Erythroblast (primary cell): ENCODE measurements at regions not wholly inside any gene's neighbourhood (a gene's known extent, or its start where the extent isn't known, plus 50 kb on each side); places are given as distances from the start of the nearest gene placed in this dataset.

Experiments
- DNase-seq, 2 experiments: peaks; one replicate each; lab custom pipeline; 2025; lab: John Stamatoyannopoulos, UW
- GATA1 ChIP-seq: IDR thresholded peaks from 2 replicates; pipeline ENCODE4 v1.6.1; 2011; ENCODE audit warnings: low read depth, mild to moderate bottlenecking, control low read depth, low read length, moderate library complexity
- POLR2A ChIP-seq: IDR thresholded peaks from 2 replicates; pipeline ENCODE4 v1.6.1; 2011; ENCODE audit warnings: mild to moderate bottlenecking, low read length

- TF ChIP-seq GATA1 (no peak), POLR2A (no peak)
- DNase-seq, result no peak
Observed at GRCh38 chr10:130421909-130422308, 285.7 kb downstream of the GLRX3 start.

- TF ChIP-seq GATA1, result no peak
- TF ChIP-seq POLR2A, result no peak
Observed at GRCh38 chr10:130422366-130423324, 286.5 kb downstream of the GLRX3 start.

GRCh38 chr10:130423455-130424305 lies 287.5 kb downstream of the GLRX3 start:
- no peak for DNase-seq

More at GRCh38 chr10:130422366-130423324, 286.5 kb downstream of the GLRX3 start:
- no peak for DNase-seq

GRCh38 chr10:130424418-130424817 lies 288.2 kb downstream of the GLRX3 start:
- no peak for DNase-seq
- TF ChIP-seq POLR2A (no peak), GATA1 (no peak)

More at GRCh38 chr10:130423455-130424305, 287.5 kb downstream of the GLRX3 start:
- TF ChIP-seq GATA1, result no peak
- TF ChIP-seq POLR2A, result no peak

- TF ChIP-seq GATA1 (no peak), POLR2A (no peak)
- no peak for DNase-seq
Observed at GRCh38 chr10:130425169-130425568, 289.0 kb downstream of the GLRX3 start.

GRCh38 chr10:130425881-130426435 lies 289.8 kb downstream of the GLRX3 start:
- DNase-seq, result no peak
- TF ChIP-seq POLR2A, result no peak
- no peak for TF ChIP-seq GATA1

GRCh38 chr10:130427216-130427722 lies 291.1 kb downstream of the GLRX3 start:
- TF ChIP-seq GATA1 (no peak), POLR2A (no peak)
- DNase-seq, result no peak

GRCh38 chr10:130428936-130429335 lies 292.7 kb downstream of the GLRX3 start:
- no peak for DNase-seq
- TF ChIP-seq GATA1 (no peak), POLR2A (no peak)

GRCh38 chr10:130429809-130430208 lies 293.6 kb downstream of the GLRX3 start:
- TF ChIP-seq POLR2A (no peak), GATA1 (no peak)
- DNase-seq, result no peak

GRCh38 chr10:130430291-130430690 lies 294.1 kb downstream of the GLRX3 start:
- no peak for DNase-seq
- no peak for TF ChIP-seq POLR2A
- no peak for TF ChIP-seq GATA1

GRCh38 chr10:130430852-130431704 lies 294.9 kb downstream of the GLRX3 start:
- DNase-seq, result no peak
- no peak for TF ChIP-seq GATA1
- no peak for TF ChIP-seq POLR2A

GRCh38 chr10:130432271-130432670 lies 296.1 kb downstream of the GLRX3 start:
- TF ChIP-seq GATA1 (no peak), POLR2A (no peak)
- DNase-seq, result no peak

GRCh38 chr10:130432850-130433249 lies 296.7 kb downstream of the GLRX3 start:
- no peak for TF ChIP-seq GATA1
- no peak for TF ChIP-seq POLR2A

More at GRCh38 chr10:130432850-130433249, 296.7 kb downstream of the GLRX3 start:
- no peak for DNase-seq
